SK-N-SH (cell line): ENCODE measurements at regions not wholly inside any gene's neighbourhood (a gene's known extent, or its start where the extent isn't known, plus 50 kb on each side); places are given as distances from the start of the nearest gene placed in this dataset.

Experiments
- CTCF ChIA-PET: fragments of 300-600, 350-600 bp; formaldehyde crosslinking; extraction: SDS; loops from one replicate; lab custom pipeline; 2021; lab: Yijun Ruan, JAX
- POLR2A ChIA-PET: fragments of 350-600 bp; sonication (Branson Sonifier 250); formaldehyde crosslinking; extraction: SDS; loops from one replicate; lab custom pipeline; 2020; ENCODE audit warnings: antibody characterized with exemption, inconsistent platforms; lab: Yijun Ruan, JAX
- DNase-seq: peaks from one replicate; pipeline ENCODE4 v3.0.0; 2012
- H2AFZ ChIP-seq: fragments of 200-600 bp; sonication (generic); 2 replicates; pipeline ENCODE4 v1.8.1; 2016; ENCODE audit warnings: antibody characterized with exemption, mild to moderate bottlenecking, low read depth
- H3F3A ChIP-seq: fragments of 200-600 bp; sonication (generic); replicated peaks from 2 replicates; pipeline ENCODE3; 2016; ENCODE audit warnings: antibody characterized with exemption, mild to moderate bottlenecking; ENCODE audit not compliant: insufficient read depth
- H3K27ac ChIP-seq, 2 experiments: fragments of 200-500 bp in 1 of 2; fragments of 200-600 bp in 1 of 2; sonication (Bioruptor generic) in 1 of 2; sonication (generic), shearing (Covaris generic) in 1 of 2; 2 replicates each; pipeline versions ENCODE4 v1.5.1 to v1.6.1; 2014 to 2016; ENCODE audit warnings: low read depth in 2 of 2, inconsistent platforms in 1 of 2, low read length in 1 of 2, mild to moderate bottlenecking in 1 of 2, mixed read lengths in 1 of 2
- H3K27me3 ChIP-seq: fragments of 200-600 bp; sonication (generic), shearing (Covaris generic); 2 replicates; pipeline ENCODE4 v1.6.1; 2016; ENCODE audit warnings: mixed run types; ENCODE audit not compliant: insufficient read depth
- H3K36me3 ChIP-seq, 2 experiments: fragments of 200-500 bp in 1 of 2; fragments of 200-600 bp in 1 of 2; sonication (Bioruptor generic) in 1 of 2; sonication (generic) in 1 of 2; replicated peaks in 1 of 2; 2 replicates each; pipeline versions ENCODE3 to v1.5.1; 2014 to 2016; ENCODE audit warnings: low read length in 1 of 2, mild to moderate bottlenecking in 1 of 2; ENCODE audit not compliant: insufficient read depth in 2 of 2, control insufficient read depth in 1 of 2
- H3K4me1 ChIP-seq, 2 experiments: fragments of 200-500 bp in 1 of 2; fragments of 200-600 bp in 1 of 2; sonication (Bioruptor generic) in 1 of 2; sonication (generic), shearing (Covaris generic) in 1 of 2; 2 replicates each; pipeline versions ENCODE4 v1.5.1 to v1.6.1; 2014 to 2016; ENCODE audit warnings: low read depth in 1 of 2, low read length in 1 of 2, mixed run types in 1 of 2; ENCODE audit not compliant: insufficient read depth in 2 of 2, control insufficient read depth in 1 of 2
- H3K4me2 ChIP-seq: fragments of 200-600 bp; sonication (generic), shearing (Covaris generic); 2 replicates; pipeline ENCODE4 v1.6.1; 2017; ENCODE audit warnings: mixed run types
- H3K4me3 ChIP-seq, 2 experiments: fragments of 200-500 bp in 1 of 2; fragments of 200-600 bp in 1 of 2; sonication (Bioruptor generic) in 1 of 2; sonication (generic), shearing (Covaris generic) in 1 of 2; 2 replicates each; pipeline versions ENCODE4 v1.5.1 to v1.8.1; 2014 to 2016; ENCODE audit warnings: low read depth in 2 of 2, inconsistent platforms in 1 of 2, low read length in 1 of 2, mild to moderate bottlenecking in 1 of 2, mixed read lengths in 1 of 2, moderate library complexity in 1 of 2
- H3K79me2 ChIP-seq: fragments of 200-600 bp; sonication (generic); 2 replicates; pipeline ENCODE4 v1.8.1; 2017; ENCODE audit warnings: mild to moderate bottlenecking; ENCODE audit not compliant: insufficient read depth
- H3K9ac ChIP-seq: fragments of 200-600 bp; sonication (generic); 2 replicates; pipeline ENCODE4 v1.6.1; 2017; ENCODE audit warnings: mixed run types
- H3K9me2 ChIP-seq: fragments of 200-600 bp; sonication (generic); 2 replicates; pipeline ENCODE4 v1.6.1; 2017; ENCODE audit warnings: mixed run types
- H3K9me3 ChIP-seq: fragments of 200-600 bp; sonication (generic); 2 replicates; pipeline ENCODE4 v1.6.1; 2017; ENCODE audit warnings: mixed run types, mild to moderate bottlenecking, moderate library complexity
- H4K20me1 ChIP-seq: fragments of 200-600 bp; sonication (generic); 2 replicates; pipeline ENCODE4 v1.6.1; 2017; ENCODE audit warnings: mild to moderate bottlenecking, mixed run types; ENCODE audit not compliant: insufficient read depth
- CHD2 ChIP-seq: fragments of 150-350 bp; IDR thresholded peaks from 2 replicates; pipeline ENCODE4 v1.6.1; 2018; ENCODE audit warnings: low read length; ENCODE audit not compliant: partially characterized antibody
- EP300 ChIP-seq, 2 experiments: IDR thresholded peaks; 2 replicates each; pipeline versions ENCODE4 v1.4.0 to v1.6.1; 2012; ENCODE audit warnings: borderline replicate concordance in 1 of 2, low read depth in 1 of 2, low read length in 1 of 2
- EZH2phosphoT487 ChIP-seq: fragments of 200-600 bp; sonication (generic); IDR thresholded peaks from 2 replicates; pipeline ENCODE4 v1.6.1; 2017; ENCODE audit warnings: low read depth, mixed run types, mild to moderate bottlenecking, antibody characterized with exemption, moderate library complexity, borderline replicate concordance
- FOSL2 ChIP-seq: IDR thresholded peaks from 2 replicates; pipeline ENCODE4 v1.4.0; 2012; ENCODE audit warnings: low read depth, mild to moderate bottlenecking, moderate library complexity, borderline replicate concordance
- FOXJ3 ChIP-seq: sonication (generic); formaldehyde crosslinking; IDR thresholded peaks from 2 replicates; pipeline ENCODE4 v1.5.1; 2020; ENCODE audit warnings: mild to moderate bottlenecking, missing genetic modification reagents
- GATA2 ChIP-seq: sonication (generic); formaldehyde crosslinking; IDR thresholded peaks from 2 replicates; pipeline ENCODE4 v1.5.0; 2020; ENCODE audit warnings: mild to moderate bottlenecking, missing genetic modification reagents
- JUND ChIP-seq: IDR thresholded peaks from 2 replicates; pipeline ENCODE4 v1.4.0; 2012
- MEF2A ChIP-seq: IDR thresholded peaks from 2 replicates; pipeline ENCODE4 v1.4.0; 2012; ENCODE audit warnings: low read depth, borderline replicate concordance
- NFIC ChIP-seq: IDR thresholded peaks from 2 replicates; pipeline ENCODE4 v1.4.0; 2012; ENCODE audit warnings: borderline replicate concordance
- NRF1 ChIP-seq: IDR thresholded peaks from 2 replicates; pipeline ENCODE4 v1.6.1; 2012; ENCODE audit warnings: low read depth, mild to moderate bottlenecking, low read length
- POLR2AphosphoS5 ChIP-seq: IDR thresholded peaks from 2 replicates; pipeline ENCODE4 v1.6.1; 2012; ENCODE audit warnings: low read depth, low read length
- RCOR1 ChIP-seq: fragments of 150-350 bp; IDR thresholded peaks from 2 replicates; pipeline ENCODE4 v1.6.1; 2017; ENCODE audit warnings: antibody characterized with exemption, low read length
- RXRA ChIP-seq: IDR thresholded peaks from 2 replicates; pipeline ENCODE4 v1.4.0; 2012; ENCODE audit warnings: low read depth, mild to moderate bottlenecking, borderline replicate concordance
- TCF12 ChIP-seq: IDR thresholded peaks from 2 replicates; pipeline ENCODE4 v1.4.0; 2012
- YY1 ChIP-seq: IDR thresholded peaks from 2 replicates; pipeline ENCODE4 v1.4.0; 2012; ENCODE audit warnings: low read depth, mild to moderate bottlenecking
- ZBTB33 ChIP-seq: IDR thresholded peaks from 2 replicates; pipeline ENCODE4 v1.4.0; 2012; ENCODE audit warnings: low read depth, borderline replicate concordance
- WGBS: methylation state at CpG from one replicate; pipeline ENCODE4 v1.1.6; 2017; ENCODE audit warnings: low lambda C conversion rate; 5-methylcytosine and 5-hydroxymethylcytosine counted together
- TF ChIP-seq, protein P1 (sequence below): fragments of 150-350 bp; IDR thresholded peaks from 2 replicates; pipeline ENCODE4 v1.6.1; 2017; ENCODE audit warnings: antibody characterized with exemption, low read length, low read depth, borderline replicate concordance
- TF ChIP-seq, protein P2 (sequence below): fragments of 150-350 bp; IDR thresholded peaks from 2 replicates; pipeline ENCODE4 v1.6.1; 2016; ENCODE audit warnings: mild to moderate bottlenecking, low read depth, low read length
- TF ChIP-seq, protein P3 (sequence below): fragments of 200-600 bp; sonication (generic); IDR thresholded peaks from 2 replicates; pipeline ENCODE4 v1.6.1; 2017; ENCODE audit warnings: antibody characterized with exemption, mild to moderate bottlenecking, moderate library complexity
- TF ChIP-seq, protein P4 (sequence below): IDR thresholded peaks from 2 replicates; pipeline ENCODE4; 2012

- H3K4me1 ChIP-seq: no peaks in the 10 kb centered on the region; a peak in 1 of 4 replicates
- H3K9ac ChIP-seq: no peak overlapping the region
- no peaks in the 10 kb centered on the region for H3K9me2 ChIP-seq
- no peaks in the 10 kb centered on the region for H3F3A ChIP-seq
- no peaks in the 10 kb centered on the region for H3K9me3 ChIP-seq
- H3K4me2 ChIP-seq: no peak overlapping the region
- POLR2A ChIA-PET: no interaction called here
- TF ChIP-seq ZBTB33: no peak
- TF ChIP-seq TCF12: no peak
- no peak for TF ChIP-seq EZH2phosphoT487
- no peak for TF ChIP-seq GATA2 (CRISPR knock-in tag)
- no peak for TF ChIP-seq MEF2A
- TF ChIP-seq, protein P1, sequence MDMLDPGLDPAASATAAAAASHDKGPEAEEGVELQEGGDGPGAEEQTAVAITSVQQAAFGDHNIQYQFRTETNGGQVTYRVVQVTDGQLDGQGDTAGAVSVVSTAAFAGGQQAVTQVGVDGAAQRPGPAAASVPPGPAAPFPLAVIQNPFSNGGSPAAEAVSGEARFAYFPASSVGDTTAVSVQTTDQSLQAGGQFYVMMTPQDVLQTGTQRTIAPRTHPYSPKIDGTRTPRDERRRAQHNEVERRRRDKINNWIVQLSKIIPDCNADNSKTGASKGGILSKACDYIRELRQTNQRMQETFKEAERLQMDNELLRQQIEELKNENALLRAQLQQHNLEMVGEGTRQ: no peak
- TF ChIP-seq RCOR1: no peak
- no peak for TF ChIP-seq FOSL2
- no peak for TF ChIP-seq JUND
- TF ChIP-seq NFIC: no peak
- TF ChIP-seq, protein P2, sequence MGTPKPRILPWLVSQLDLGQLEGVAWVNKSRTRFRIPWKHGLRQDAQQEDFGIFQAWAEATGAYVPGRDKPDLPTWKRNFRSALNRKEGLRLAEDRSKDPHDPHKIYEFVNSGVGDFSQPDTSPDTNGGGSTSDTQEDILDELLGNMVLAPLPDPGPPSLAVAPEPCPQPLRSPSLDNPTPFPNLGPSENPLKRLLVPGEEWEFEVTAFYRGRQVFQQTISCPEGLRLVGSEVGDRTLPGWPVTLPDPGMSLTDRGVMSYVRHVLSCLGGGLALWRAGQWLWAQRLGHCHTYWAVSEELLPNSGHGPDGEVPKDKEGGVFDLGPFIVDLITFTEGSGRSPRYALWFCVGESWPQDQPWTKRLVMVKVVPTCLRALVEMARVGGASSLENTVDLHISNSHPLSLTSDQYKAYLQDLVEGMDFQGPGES: no peak
- no peak for TF ChIP-seq EP300 (IDR thresholded peaks at IDR 0.05; ENCODE audit: borderline replicate concordance in 1 of 2, low read depth in 1 of 2, low read length in 1 of 2)
- TF ChIP-seq POLR2AphosphoS5: no peak
- CTCF ChIA-PET: no interaction called here
- no peak for DNase-seq
- H3K36me3 ChIP-seq: no peaks in the 10 kb centered on the region
- H3K4me3 ChIP-seq: no peak overlapping the region
- no peaks in the 10 kb centered on the region for H4K20me1 ChIP-seq
- no peak overlapping the region for H3K27ac ChIP-seq
- 30% methylated on average over 5 of the region's 5 CpGs for WGBS
- H3K79me2 ChIP-seq: no peaks in the 10 kb centered on the region
- H3K27me3 ChIP-seq: no peaks in the 10 kb centered on the region
- no peak overlapping the region for H2AFZ ChIP-seq
These were observed 122.6 kb upstream of the CHRM3 start for GRCh38 chr1:239263801-239264200.

DNA sequence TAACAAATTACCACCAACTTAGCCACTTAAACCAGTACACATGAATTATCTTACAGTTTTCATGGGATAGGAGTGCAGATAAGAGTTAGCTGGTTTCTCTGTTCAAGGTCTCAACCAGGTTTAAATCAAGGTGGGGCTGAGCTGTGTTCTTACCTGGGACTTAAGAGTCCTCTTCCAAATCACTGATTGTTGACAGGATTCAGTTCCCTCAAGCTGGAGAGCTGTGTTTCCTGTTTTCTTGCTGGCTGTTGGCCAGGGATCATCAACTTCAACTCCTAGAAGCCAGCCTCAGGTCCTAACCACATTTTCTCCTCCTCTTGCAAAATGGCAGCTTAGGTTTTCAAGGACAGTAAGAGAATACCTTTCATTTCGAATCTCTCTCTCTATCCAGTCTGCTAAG is 123.8 kb upstream of the CHRM3 start:
- CTCF ChIA-PET: no interaction called here
- no peaks in the 10 kb centered on the region for H3K36me3 ChIP-seq
- TF ChIP-seq, protein P3, sequence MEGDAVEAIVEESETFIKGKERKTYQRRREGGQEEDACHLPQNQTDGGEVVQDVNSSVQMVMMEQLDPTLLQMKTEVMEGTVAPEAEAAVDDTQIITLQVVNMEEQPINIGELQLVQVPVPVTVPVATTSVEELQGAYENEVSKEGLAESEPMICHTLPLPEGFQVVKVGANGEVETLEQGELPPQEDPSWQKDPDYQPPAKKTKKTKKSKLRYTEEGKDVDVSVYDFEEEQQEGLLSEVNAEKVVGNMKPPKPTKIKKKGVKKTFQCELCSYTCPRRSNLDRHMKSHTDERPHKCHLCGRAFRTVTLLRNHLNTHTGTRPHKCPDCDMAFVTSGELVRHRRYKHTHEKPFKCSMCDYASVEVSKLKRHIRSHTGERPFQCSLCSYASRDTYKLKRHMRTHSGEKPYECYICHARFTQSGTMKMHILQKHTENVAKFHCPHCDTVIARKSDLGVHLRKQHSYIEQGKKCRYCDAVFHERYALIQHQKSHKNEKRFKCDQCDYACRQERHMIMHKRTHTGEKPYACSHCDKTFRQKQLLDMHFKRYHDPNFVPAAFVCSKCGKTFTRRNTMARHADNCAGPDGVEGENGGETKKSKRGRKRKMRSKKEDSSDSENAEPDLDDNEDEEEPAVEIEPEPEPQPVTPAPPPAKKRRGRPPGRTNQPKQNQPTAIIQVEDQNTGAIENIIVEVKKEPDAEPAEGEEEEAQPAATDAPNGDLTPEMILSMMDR: no peak
- TF ChIP-seq, protein P1: no peak
- TF ChIP-seq, protein P2: no peak
- no peak for TF ChIP-seq YY1
- TF ChIP-seq, protein P4, sequence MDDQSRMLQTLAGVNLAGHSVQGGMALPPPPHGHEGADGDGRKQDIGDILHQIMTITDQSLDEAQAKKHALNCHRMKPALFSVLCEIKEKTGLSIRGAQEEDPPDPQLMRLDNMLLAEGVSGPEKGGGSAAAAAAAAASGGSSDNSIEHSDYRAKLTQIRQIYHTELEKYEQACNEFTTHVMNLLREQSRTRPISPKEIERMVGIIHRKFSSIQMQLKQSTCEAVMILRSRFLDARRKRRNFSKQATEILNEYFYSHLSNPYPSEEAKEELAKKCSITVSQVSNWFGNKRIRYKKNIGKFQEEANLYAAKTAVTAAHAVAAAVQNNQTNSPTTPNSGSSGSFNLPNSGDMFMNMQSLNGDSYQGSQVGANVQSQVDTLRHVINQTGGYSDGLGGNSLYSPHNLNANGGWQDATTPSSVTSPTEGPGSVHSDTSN: no peak
- no peak for TF ChIP-seq NRF1
- TF ChIP-seq CHD2: no peak
- TF ChIP-seq EZH2phosphoT487: no peak
- no peak for TF ChIP-seq FOXJ3 (CRISPR knock-in tag)
- TF ChIP-seq RXRA: no peak

More for the DNA sequence above, 123.8 kb upstream of the CHRM3 start:
- 11% methylated on average over 1 of the region's 1 CpG for WGBS
- H3K79me2 ChIP-seq: no peaks in the 10 kb centered on the region
- no peaks in the 10 kb centered on the region for H3K9me2 ChIP-seq
- no peaks in the 10 kb centered on the region for H3K27me3 ChIP-seq
- H3F3A ChIP-seq: no peaks in the 10 kb centered on the region
- no peak overlapping the region for H3K4me3 ChIP-seq
- H4K20me1 ChIP-seq: no peaks in the 10 kb centered on the region
- no peak overlapping the region for H3K27ac ChIP-seq
- H2AFZ ChIP-seq: no peak overlapping the region
- no peaks in the 10 kb centered on the region; a peak in 1 of 4 replicates for H3K4me1 ChIP-seq
- POLR2A ChIA-PET: no interaction called here
- no peak overlapping the region for H3K9ac ChIP-seq
- H3K4me2 ChIP-seq: no peak overlapping the region
- H3K9me3 ChIP-seq: no peaks in the 10 kb centered on the region
- DNase-seq: no peak
